OCI-LY3 (cell line): ENCODE measurements at regions not wholly inside any gene's neighbourhood (a gene's known extent, or its start where the extent isn't known, plus 50 kb on each side); places are given as distances from the start of the nearest gene placed in this dataset.

ENCODE experiments used
- H2AFZ ChIP-seq: fragments of 200-600, 300-600 bp; shearing (Covaris generic); 2 replicates; pipeline ENCODE4 v1.6.0; 2014; ENCODE audit warnings: antibody characterized with exemption, low read depth, low read length
- H3K27ac ChIP-seq: fragments of 200-600, 300-600 bp; sonication (generic); 2 replicates; pipeline ENCODE4 v1.5.1; 2014; ENCODE audit warnings: mild to moderate bottlenecking, low read length, moderate library complexity, mixed read lengths
- H3K27me3 ChIP-seq: fragments of 200-600, 300-600 bp; sonication (generic); 2 replicates; pipeline ENCODE4 v1.6.1; 2014; ENCODE audit warnings: low read depth, low read length, mixed read lengths
- H3K36me3 ChIP-seq: fragments of 200-600, 300-600 bp; sonication (generic); replicated peaks from 2 replicates; pipeline ENCODE3; 2014; ENCODE audit warnings: low read depth, low read length, mixed read lengths
- H3K4me1 ChIP-seq: fragments of 300-600, 200-600 bp; sonication (generic); 2 replicates; pipeline ENCODE4 v1.6.1; 2014; ENCODE audit warnings: low read length, mixed read lengths
- H3K4me2 ChIP-seq: fragments of 200-600, 300-600 bp; sonication (generic); 2 replicates; pipeline ENCODE4 v1.6.1; 2014; ENCODE audit warnings: low read length, mixed read lengths
- H3K4me3 ChIP-seq: fragments of 300-600, 200-600 bp; sonication (generic); 2 replicates; pipeline ENCODE4 v1.5.1; 2014; ENCODE audit warnings: antibody characterized with exemption, mild to moderate bottlenecking, low read length, moderate library complexity
- H3K79me2 ChIP-seq: fragments of 300-600, 200-600 bp; shearing (Covaris generic); 2 replicates; pipeline ENCODE4 v1.6.1; 2014; ENCODE audit warnings: mild to moderate bottlenecking, low read length, mixed read lengths
- H3K9ac ChIP-seq: fragments of 300-600, 200-600 bp; shearing (Covaris generic); 2 replicates; pipeline ENCODE4 v1.6.0; 2014; ENCODE audit warnings: mild to moderate bottlenecking, low read length, moderate library complexity
- H3K9me3 ChIP-seq: fragments of 200-600, 300-600 bp; shearing (Covaris generic); 2 replicates; pipeline ENCODE4 v1.6.1; 2014; ENCODE audit warnings: low read length, mixed read lengths; ENCODE audit not compliant: insufficient read depth
- H4K20me1 ChIP-seq: fragments of 200-600, 300-600 bp; sonication (generic); 2 replicates; pipeline ENCODE4 v1.6.1; 2016; ENCODE audit warnings: low read length, mixed read lengths; ENCODE audit not compliant: insufficient read depth
- EZH2phosphoT487 ChIP-seq: fragments of 200-600 bp; shearing (Covaris generic); IDR thresholded peaks from 2 replicates; pipeline ENCODE4 v1.6.1; 2018; ENCODE audit warnings: antibody characterized with exemption, mixed run types, low read depth
- TF ChIP-seq, protein P1 (sequence below): fragments of 200-600, 300-600 bp; sonication (generic); IDR thresholded peaks from 2 replicates; pipeline ENCODE4 v1.5.1; 2014; ENCODE audit warnings: antibody characterized with exemption, low read length, low read depth

DNA sequence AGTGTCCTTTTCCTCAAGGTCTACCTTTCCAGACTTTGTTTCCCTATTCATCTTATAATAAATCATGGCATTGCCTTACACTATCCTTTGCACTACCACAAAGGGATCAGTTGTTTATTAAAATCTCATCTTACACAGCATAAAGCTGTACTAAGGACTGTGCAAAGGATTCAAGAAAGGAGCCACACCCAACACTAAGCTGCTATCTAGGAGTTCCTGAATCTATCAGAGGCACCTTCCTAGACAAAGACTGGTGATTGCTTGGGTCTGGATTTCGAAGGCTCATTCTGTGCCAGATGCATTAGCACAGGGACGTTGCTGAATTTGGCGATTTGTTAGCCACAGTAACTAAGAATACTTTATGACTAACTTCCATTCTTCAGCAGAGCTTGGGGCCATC, 412.0 kb downstream of the NUP35 start:
- H3K36me3 ChIP-seq = no peaks in the 10 kb centered on the region
- no peak overlapping the region for H3K27ac ChIP-seq
- no peaks in the 10 kb centered on the region for H3K27me3 ChIP-seq
- H3K79me2 ChIP-seq = no peaks in the 10 kb centered on the region
- no peaks in the 10 kb centered on the region for H4K20me1 ChIP-seq
- H3K4me3 ChIP-seq = no peak overlapping the region
- TF ChIP-seq, protein P1, sequence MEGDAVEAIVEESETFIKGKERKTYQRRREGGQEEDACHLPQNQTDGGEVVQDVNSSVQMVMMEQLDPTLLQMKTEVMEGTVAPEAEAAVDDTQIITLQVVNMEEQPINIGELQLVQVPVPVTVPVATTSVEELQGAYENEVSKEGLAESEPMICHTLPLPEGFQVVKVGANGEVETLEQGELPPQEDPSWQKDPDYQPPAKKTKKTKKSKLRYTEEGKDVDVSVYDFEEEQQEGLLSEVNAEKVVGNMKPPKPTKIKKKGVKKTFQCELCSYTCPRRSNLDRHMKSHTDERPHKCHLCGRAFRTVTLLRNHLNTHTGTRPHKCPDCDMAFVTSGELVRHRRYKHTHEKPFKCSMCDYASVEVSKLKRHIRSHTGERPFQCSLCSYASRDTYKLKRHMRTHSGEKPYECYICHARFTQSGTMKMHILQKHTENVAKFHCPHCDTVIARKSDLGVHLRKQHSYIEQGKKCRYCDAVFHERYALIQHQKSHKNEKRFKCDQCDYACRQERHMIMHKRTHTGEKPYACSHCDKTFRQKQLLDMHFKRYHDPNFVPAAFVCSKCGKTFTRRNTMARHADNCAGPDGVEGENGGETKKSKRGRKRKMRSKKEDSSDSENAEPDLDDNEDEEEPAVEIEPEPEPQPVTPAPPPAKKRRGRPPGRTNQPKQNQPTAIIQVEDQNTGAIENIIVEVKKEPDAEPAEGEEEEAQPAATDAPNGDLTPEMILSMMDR = no peak
- H3K4me1 ChIP-seq = no peaks in the 10 kb centered on the region
- no peak overlapping the region for H3K9ac ChIP-seq
- H3K4me2 ChIP-seq = no peak overlapping the region
- no peaks in the 10 kb centered on the region for H3K9me3 ChIP-seq
- H2AFZ ChIP-seq = no peak overlapping the region

- H3K4me1 ChIP-seq = no peaks in the 10 kb centered on the region
- no peaks in the 10 kb centered on the region for H3K9me3 ChIP-seq
- H4K20me1 ChIP-seq = no peaks in the 10 kb centered on the region
- no peak overlapping the region for H3K9ac ChIP-seq
- H3K79me2 ChIP-seq = no peaks in the 10 kb centered on the region
- H3K4me3 ChIP-seq = no peak overlapping the region
- no peak overlapping the region for H2AFZ ChIP-seq
- TF ChIP-seq, protein P1 = no peak
- no peak for TF ChIP-seq EZH2phosphoT487
- H3K27me3 ChIP-seq = no peaks in the 10 kb centered on the region
- H3K4me2 ChIP-seq = no peak overlapping the region
- H3K27ac ChIP-seq = no peak overlapping the region
- no peaks in the 10 kb centered on the region for H3K36me3 ChIP-seq
These were observed 412.5 kb downstream of the NUP35 start for GRCh38 chr2:183536714-183537113.

DNA sequence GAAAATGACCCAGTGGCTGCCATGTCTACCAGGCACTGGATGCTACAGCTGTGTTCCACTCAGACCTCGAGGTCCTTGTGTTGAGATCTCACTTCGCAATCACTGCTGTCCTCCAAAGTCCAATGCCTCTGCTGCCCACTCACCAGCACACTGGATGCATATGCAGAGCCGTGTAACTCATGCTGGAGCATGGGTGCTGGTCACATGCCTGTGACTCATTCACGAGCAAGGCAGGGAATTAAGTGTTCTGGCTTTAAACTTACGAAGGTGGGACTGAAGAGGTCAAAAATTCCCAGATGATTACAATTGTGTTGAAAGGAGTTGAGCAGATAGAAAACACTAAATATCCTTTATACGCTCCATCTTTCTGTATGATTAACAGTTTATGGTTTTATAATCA, 417.5 kb downstream of the NUP35 start:
- Histone ChIP-seq H2AFZ (no peak overlapping the region), H3K4me1 (peaks cover 12% of the 10 kb centered on the region), H3K27ac (no peak overlapping the region), H3K36me3 (no peaks in the 10 kb centered on the region), H3K4me2 (no peak overlapping the region), H3K9ac (no peak overlapping the region), H3K27me3 (no peaks in the 10 kb centered on the region), H4K20me1 (no peaks in the 10 kb centered on the region), H3K4me3 (no peak overlapping the region), H3K79me2 (no peaks in the 10 kb centered on the region), H3K9me3 (no peaks in the 10 kb centered on the region)
- TF ChIP-seq EZH2phosphoT487 = no peak
- TF ChIP-seq, protein P1 = no peak

- no peak overlapping the region for H3K27ac ChIP-seq
- H3K4me3 ChIP-seq = no peak overlapping the region
- H3K79me2 ChIP-seq = no peaks in the 10 kb centered on the region
- H4K20me1 ChIP-seq = no peaks in the 10 kb centered on the region
- H3K4me1 ChIP-seq = peaks cover 12% of the 10 kb centered on the region
- no peak overlapping the region for H2AFZ ChIP-seq
- no peaks in the 10 kb centered on the region for H3K36me3 ChIP-seq
- TF ChIP-seq, protein P1 = no peak
- TF ChIP-seq EZH2phosphoT487 = no peak
- H3K9me3 ChIP-seq = no peaks in the 10 kb centered on the region
- no peak overlapping the region for H3K4me2 ChIP-seq
- no peak overlapping the region for H3K9ac ChIP-seq
- H3K27me3 ChIP-seq = no peaks in the 10 kb centered on the region
These were observed 418.4 kb downstream of the NUP35 start for GRCh38 chr2:183542606-183543005.
